ENCODE measurements at regions not wholly inside any gene's neighbourhood (a gene's known extent, or its start where the extent isn't known, plus 50 kb on each side); places are given as distances from the start of the nearest gene placed in this dataset.

GRCh38 chr18:8556424-8556823 lies 52.8 kb upstream of the RAB12 start:
- TF ChIP-seq CTCF (IDR thresholded peaks at IDR 0.05 in 4 of 5, conservative IDR thresholded peaks at IDR 0.05 in 1 of 5) (no peak), POLR2A (IDR thresholded peaks at IDR 0.05) (no peak)

Data from gastrocnemius medialis (tissue), 4 donors.